Astrocyte of the cerebellum (primary cell): ENCODE measurements at regions not wholly inside any gene's neighbourhood (a gene's known extent, or its start where the extent isn't known, plus 50 kb on each side); places are given as distances from the start of the nearest gene placed in this dataset.
"Not testable (repeated sequence)": the region's sequence is repeated elsewhere in the genome, so short reads cannot be mapped to it uniquely, and the experiment has no call there.

Experiments
- DNase-seq: peaks from one replicate; pipeline ENCODE4 v3.0.0-alpha.2; 2011; ENCODE audit warnings: low read depth
- H3K4me3 ChIP-seq: 2 replicates; pipeline ENCODE4 v1.5.1; 2011; ENCODE audit warnings: mild to moderate bottlenecking, low read depth, low read length, moderate library complexity
- CTCF ChIP-seq: IDR thresholded peaks from 2 replicates; pipeline ENCODE4 v1.5.1; 2012; ENCODE audit warnings: low read length, low read depth, moderate library complexity, mild to moderate bottlenecking; ENCODE audit errors: missing control alignments
- in situ Hi-C: cut with HindIII; loops from 2 replicates; pipeline ENCODE4 v1.10.0; 2017; ENCODE audit warnings: low sequenced_read_pairs

- DNase-seq: no peak
- no peak for TF ChIP-seq CTCF
- in situ Hi-C loops: no loop called here
- H3K4me3 ChIP-seq: no peak overlapping the region
Measured at GRCh38 chr3:34038131-34038530, 239.7 kb downstream of the PDCD6IP start.

- no peak for DNase-seq
- TF ChIP-seq CTCF: no peak
- in situ Hi-C loops: no loop called here
Measured at GRCh38 chr3:34046154-34046553, 247.7 kb downstream of the PDCD6IP start.

DNA sequence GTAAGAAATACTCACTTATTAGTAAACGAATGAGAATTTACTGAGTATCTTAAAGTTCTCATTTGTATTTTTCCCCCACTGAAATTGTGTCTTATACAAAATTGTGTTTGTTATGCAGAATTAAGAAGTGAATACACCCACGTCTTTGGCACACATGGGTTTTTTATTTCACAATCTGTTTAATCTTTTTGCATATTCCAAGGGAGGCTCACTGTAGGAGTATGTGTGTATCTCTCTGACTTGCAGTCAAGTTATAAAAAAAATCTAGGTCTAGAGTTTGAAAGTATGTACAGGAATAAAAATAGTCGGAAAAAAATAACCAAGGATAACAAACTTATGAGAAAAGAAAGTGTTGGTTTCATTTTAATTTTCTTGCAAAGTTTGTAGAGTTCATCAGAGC, 255.2 kb downstream of the PDCD6IP start:
- DNase-seq: no peak
- no peak overlapping the region for H3K4me3 ChIP-seq
- in situ Hi-C loops: no loop called here
- TF ChIP-seq CTCF: no peak

More at GRCh38 chr3:34046154-34046553, 247.7 kb downstream of the PDCD6IP start:
- H3K4me3 ChIP-seq: no peak overlapping the region

DNA sequence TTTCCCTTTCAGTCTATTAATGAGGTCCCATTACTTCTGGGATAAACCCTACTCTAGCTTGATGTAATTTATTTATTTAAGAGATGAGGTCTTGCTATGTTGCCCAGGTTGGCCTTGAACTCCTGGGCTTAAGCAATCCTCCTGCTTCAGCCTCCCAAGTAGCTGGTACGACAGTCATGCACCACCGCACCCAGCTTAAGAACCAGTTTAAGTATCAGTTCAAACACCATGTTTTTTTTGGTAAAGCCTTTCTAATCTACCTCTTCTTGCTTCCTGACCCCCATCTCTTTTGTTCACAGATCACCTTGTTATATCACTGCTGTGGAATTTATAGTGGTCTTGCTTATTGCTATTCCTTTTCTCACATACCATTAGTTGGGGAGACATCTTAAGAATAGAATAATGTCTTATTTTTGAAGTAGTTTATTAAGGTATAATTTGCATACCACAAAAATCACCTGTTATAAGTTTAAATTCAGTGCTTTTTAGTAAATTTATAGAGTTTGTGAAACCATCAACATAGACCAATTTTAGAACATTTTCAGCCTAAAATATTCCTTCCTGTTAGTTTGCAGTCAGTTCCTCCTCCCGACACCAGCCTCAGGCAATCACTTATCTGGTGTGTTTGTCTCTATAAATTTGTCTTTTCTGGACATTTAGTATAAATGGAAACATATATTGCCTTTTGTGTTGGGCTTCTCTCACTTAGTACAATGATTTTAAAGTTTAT, 257.9 kb downstream of the PDCD6IP start:
- in situ Hi-C loops: no loop called here

GRCh38 chr3:34056951-34057390, 258.5 kb downstream of the PDCD6IP start:
- no peak for TF ChIP-seq CTCF
- no peak overlapping the region for H3K4me3 ChIP-seq
- no peak for DNase-seq
- in situ Hi-C loops: no loop called here

More for the DNA sequence above, 257.9 kb downstream of the PDCD6IP start:
- no peak for TF ChIP-seq CTCF
- H3K4me3 ChIP-seq: no peak overlapping the region
- DNase-seq: no peak

GRCh38 chr3:34060995-34061394, 262.6 kb downstream of the PDCD6IP start:
- in situ Hi-C loops, H3K4me3 ChIP-seq, DNase-seq: not testable (repeated sequence)

- DNase-seq: no peak
- no peak for TF ChIP-seq CTCF
- H3K4me3 ChIP-seq: no peak overlapping the region
- in situ Hi-C loops: no loop called here
Measured at GRCh38 chr3:34065901-34066300, 267.5 kb downstream of the PDCD6IP start.
